ENCODE measurements at regions not wholly inside any gene's neighbourhood (a gene's known extent, or its start where the extent isn't known, plus 50 kb on each side); places are given as distances from the start of the nearest gene placed in this dataset.

DNA sequence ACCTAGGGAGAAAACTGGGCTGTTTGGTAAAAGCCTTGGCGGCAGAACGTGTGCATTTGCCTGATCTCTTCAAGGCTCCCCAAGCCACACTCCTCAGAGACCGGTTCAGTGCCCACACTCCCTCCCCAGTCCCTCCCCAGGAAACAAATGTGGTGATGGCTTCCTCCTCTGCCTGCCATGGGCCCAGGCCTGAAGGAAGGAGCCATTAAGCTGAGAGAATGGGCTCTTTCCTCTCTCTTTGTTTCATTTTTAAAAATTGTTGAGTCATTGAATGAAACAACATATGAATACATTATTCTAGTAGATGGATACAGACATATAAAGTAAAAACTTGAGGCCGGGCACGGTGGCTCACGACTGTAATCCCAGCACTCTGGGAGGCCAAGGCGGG, 50.6 kb upstream of the YWHAQ start:
- no peak for DNase-seq (ENCODE audit: low spot score)

DNA sequence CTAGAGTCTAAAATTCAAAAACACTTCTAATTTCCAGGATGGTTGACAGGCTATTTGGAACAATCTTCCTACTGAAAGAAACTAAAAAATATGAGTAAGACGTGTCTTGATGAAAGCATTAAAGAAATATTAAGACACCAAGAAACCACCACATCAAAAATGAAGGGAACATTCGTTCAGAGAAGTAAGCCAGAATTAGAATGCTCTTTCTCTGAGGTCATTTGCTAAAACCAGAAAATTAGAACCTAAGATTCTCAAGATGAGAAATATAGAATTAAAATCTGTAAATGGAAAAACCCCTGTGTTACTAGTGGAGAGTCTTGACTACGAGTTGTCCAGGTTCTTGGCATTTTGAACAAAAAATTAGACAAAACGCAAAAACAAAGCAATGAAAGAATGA, 54.8 kb upstream of the YWHAQ start:
- DNase-seq (ENCODE audit: low spot score): no peak

DNA sequence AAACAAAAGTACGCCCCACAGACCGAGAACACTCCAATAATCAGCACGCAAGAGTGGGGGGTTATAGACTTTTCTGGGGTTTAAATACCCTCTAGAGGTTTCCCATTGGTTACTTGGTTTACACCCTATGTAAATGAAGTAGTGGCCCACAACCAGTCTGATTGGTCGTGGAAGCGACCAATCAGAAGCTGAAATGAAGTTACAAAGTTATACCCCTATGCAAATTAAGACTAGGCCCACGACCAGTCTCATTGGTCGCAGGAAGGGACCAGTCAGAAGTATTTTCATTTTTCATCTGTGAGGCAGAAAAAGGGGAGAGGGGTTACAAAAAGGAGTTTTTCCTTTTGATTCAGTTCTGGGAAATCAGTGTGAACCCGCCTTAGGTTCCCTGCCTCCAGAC, 55.3 kb upstream of the YWHAQ start:
- peak; percentile 56 for DNase-seq (ENCODE audit: low spot score)

DNA sequence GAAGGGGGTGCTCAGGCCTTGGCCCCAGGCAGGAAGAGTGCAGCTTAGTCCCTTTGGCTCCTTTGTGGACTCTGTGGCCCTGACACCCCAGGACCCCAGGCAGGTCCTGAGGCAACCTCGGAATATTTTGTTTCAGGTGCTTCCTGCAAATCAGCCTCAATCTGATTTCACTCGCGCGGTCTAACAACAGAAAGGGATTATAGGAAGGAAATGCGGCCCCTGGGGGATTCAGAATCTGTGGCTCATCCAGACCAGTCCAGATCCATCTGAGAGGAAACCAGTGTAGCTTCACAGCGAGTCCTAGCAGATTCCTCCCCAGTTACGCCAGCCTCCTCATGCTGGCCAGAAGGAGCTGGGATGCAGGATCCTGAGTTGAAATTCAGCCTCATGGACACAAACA, 59.5 kb upstream of the YWHAQ start:
- DNase-seq (ENCODE audit: low spot score): no peak

DNA sequence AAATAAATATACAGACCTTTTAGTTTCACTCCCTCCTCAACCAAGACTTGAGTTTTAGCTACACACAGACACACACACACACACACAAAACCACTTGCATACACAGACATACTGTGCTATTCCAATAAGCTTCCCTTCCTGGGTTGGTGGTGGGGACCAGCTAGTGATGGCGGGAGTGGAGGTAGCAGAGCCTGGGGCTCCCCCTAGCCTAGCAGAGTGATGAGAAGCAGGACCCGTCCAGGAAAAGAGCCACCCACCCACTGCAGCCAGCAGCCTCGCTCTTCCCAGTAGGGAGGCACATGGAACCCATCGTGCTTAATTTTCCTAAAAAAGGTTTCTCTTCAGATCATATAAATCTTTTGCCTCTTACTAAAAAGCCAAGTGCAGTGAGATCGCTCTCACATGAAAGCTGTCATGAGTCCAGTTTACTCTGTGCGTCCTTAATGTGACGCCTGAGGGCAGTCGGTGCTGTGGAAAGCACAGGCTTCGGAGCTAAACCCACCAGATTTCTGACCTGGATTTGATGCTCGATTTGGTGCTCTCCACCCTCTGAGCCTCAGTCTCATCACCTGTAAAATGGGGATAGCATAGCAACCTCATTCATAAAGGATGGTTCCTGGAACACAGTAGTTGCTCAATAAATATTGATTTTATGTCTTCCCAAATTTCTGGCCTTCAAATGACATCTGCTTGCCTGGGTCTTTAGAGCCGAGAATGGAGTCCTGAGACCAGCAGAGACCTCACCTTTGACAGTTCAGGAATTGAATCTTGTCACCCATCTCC, 60.1 kb upstream of the YWHAQ start:
- no peak for DNase-seq (ENCODE audit: low spot score)

DNA sequence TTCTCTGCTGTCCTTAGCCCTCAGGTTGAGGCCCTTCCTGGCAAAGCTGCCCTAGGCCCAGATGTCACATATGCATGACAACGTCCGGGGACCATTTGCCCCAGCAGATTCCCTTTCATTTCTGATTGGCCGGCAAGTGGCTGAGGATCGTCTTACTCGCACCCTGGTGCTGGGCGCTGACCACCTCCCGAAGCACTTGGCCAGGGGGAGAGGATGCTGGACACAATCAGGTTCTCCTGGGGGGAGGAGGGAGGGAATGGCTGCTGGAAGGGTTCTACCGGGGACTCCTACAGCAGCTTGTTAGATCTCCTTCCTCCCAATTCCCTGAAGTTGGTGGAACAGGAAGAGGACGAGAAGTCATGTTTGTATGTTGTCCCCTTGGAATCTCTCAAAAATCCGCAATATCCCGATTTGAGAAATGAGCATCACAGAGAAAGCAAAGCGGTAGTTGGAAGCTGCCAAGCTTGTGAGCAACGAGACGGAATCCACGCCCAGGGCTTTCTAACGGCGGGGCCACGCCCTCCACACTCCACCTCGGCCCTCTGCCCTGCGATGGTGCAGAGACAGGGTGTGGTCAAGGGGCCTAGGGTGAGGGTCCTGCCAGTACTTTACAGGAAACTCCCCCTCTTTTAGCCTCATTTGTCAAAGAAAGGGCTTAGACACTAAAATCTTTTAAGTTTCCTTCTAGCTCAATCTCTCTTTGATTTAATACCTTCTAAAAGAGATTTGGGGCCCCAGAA, 61.8 kb upstream of the YWHAQ start:
- no peak for DNase-seq (ENCODE audit: low spot score)

DNA sequence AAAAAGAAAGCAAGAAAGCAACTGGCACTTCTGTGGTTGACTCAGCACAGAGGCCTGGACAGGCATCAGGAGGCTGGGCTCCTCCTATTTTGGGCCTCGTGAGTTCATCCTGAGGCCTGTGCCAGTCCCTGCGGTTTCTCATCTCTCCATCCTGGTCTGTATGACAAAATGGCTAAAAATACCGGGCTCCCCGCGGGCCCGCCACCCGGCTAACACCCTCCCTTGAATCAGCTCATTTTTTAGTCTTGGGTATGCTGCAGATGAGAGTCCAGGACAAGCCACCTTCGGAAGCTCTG, 62.3 kb upstream of the YWHAQ start:
- no peak for DNase-seq (ENCODE audit: low spot score)

DNA sequence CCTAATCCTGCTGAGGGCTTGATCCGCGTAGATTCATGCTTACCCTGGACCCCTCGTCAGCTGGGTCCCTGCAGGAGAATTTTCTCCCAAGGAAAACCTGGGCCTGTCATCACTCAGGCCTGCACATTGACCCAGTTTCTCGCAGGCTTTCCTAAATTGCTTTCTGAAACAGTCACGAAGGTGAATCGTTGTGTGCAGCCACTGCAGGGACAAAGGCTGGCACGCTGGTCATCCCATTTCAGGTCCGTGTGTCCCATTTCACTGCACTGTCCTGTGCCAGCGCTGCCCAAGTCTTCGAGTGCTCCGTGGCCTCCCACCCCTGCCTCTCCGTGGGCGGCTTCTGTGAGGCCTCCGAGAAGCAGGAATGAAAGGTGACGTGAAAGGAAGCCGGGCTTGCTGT, 62.8 kb upstream of the YWHAQ start:
- DNase-seq (ENCODE audit: low spot score): no peak

DNA sequence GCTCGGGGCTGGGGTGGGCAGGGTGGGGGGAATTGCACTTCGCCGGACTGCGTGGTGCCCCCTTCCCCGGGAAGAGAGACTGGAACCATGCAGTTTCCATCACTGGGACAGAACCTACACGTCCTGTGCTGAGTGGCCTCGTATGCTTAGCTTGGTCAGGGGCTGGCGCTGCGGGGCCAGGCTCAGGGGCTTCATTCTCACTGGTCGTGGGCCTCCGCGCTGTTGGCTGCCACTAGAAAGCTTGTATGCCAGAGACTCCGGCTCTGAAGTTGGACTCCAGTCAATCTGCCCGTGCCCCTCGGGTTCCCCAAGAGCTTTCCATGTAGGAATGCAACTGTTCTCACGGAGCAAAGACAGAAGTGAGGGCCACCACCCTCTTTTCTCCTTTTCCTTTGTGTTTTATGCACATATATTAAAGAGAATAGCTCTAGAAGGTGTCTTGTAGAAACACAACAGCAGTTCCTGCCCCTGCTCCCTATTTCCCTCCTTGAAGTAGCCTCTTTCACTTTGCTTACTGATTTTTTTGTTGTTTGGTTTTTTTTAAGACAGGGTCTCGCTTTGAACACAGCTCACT, 64.0 kb upstream of the YWHAQ start:
- DNase-seq (ENCODE audit: low spot score): no peak

DNA sequence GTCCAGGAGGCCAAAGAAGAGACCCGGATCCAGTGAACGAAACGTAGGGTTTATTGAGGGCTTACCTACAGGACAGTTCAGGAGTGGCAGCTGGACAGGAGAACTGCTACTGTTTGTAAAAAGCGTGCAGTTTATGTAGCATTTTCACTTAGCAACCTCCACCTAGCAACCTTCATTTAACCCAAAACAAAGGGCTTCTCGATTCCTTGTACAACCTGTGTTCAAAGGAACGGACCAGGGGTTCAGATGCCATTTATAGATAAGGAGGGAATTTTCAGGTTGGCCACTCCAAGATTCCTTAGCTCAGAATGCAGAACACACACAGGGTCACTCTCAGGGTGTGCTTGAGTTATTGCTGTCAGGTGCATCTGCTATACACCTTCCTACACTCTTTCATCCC, 65.1 kb upstream of the YWHAQ start:
- DNase-seq (ENCODE audit: low spot score): no peak

DNA sequence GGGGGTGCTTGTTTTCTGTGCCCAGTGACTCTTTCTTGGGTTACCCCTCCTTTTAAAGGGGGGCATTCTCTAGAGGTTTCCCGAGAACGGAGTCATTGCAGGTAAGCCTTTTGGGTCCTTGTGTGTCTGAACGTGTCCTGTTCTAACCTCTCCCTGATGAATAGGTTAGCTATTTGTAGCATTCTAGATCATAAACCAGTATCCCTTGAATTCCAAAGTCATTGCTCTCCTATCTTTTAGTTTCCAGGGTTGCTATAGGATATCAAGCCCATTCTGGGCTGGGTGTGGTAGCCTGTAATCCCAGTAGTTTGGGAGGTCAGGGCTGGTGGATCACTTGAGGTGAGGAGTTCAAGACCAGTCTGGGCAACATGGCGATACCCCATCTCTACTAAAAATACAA, 65.9 kb upstream of the YWHAQ start:
- DNase-seq (ENCODE audit: low spot score): no peak

DNA sequence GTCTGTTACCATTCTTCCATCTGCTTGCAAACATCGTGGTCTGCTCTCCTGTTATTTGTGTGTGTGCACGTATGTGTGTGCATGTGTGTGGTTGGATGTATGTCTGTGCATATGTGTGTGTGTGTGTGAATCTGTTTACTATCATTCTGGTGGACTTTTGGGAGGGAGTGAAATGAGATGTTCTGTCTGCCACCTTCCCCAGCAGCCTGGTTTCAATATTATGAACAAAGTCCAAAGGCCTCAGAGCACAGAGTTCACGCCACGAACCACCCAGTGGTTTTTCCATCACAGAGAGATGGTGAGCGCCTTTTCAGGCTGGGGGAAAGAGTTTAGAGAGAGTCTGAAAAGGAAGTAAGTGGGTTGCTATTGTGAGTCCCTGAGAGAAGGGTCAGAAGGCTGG, 67.1 kb upstream of the YWHAQ start:
- no peak for DNase-seq (ENCODE audit: low spot score)

DNA sequence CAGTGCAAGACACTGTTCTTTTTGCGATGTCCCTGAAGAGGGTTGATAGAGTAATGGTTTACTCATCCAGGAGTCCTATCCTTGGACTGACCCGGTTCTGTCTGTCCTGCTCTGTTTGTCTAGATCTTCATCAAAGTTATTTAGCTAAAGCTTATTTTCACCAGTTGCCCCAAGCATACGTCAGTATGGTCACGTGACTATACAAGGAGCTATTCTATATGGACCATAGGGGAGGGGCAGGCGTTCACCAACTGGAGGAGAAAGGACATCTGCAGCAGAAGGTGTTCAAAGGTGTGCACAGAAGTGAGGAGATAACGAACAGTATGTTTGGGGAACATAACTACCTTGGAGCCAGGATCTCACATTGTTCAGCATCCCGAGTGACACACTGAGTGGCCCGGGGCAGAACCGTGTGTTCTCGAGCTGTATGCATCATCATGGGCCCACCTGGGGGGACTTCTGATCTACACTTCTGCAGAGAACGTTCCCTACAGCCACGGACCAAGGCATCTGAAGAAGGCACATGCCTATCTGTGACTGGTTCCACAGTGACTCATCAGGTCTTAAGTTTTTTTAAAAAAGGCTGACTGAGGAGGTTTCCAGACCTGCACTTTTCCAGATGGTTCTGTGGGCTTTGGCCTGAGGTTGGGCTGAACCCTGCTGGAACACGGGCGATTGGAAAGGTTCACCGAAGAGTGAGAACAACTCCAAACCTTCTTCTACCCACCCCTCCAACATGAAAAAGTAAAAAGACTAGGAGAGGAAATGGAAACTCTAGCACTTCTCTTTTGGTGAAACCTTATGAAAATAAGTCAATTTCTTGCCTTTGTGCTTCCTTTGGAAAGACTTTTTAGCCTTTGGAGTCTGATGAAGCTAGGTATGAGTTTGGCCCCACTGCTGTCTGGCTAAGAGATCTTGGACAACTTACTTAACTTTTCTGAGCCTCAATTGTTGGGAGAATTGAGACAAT, 68.6 kb upstream of the YWHAQ start:
- no peak for DNase-seq (ENCODE audit: low spot score)

DNA sequence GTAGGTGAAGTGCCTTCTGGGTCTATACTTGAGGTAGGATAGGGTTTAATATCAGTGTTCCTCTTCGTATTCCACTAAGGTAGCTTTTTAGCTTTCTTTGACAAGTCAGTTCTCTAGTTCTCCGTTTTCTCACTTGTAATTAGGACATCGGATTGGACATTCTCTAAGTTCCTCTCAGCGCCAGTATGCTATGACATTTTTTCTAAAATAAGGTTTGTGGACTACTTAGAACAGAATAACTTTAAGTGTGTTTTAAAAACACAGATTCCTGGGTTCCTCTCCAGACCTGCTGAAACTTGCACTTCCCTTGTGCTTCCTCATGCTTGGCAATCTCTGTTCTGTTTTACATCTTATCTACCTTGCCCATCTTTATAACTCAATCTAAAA, 69.3 kb upstream of the YWHAQ start:
- DNase-seq (ENCODE audit: low spot score): no peak

DNA sequence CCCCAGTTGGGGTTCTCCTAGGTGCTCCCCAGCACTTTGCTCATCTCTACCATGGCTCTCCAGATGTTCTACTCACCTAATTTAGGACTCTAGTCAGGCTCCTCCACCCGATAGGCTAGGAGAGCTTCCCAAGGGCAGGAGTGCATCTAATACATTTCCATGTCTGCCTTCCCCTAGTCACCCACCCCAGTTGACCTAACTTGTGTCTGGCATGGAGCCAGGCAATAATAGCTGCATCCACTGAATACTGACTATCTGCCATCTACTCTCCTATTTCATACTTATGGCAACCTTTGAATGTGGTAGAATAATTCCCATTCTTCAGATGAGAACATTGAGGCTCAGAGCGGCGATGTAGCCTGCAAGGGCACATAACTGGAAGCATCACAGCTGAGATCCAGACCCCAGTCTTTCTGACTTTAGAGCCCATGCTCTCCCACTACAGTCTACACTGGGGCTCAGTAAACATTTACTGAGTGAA, 71.8 kb upstream of the YWHAQ start:
- no peak for DNase-seq (ENCODE audit: low spot score)

DNA sequence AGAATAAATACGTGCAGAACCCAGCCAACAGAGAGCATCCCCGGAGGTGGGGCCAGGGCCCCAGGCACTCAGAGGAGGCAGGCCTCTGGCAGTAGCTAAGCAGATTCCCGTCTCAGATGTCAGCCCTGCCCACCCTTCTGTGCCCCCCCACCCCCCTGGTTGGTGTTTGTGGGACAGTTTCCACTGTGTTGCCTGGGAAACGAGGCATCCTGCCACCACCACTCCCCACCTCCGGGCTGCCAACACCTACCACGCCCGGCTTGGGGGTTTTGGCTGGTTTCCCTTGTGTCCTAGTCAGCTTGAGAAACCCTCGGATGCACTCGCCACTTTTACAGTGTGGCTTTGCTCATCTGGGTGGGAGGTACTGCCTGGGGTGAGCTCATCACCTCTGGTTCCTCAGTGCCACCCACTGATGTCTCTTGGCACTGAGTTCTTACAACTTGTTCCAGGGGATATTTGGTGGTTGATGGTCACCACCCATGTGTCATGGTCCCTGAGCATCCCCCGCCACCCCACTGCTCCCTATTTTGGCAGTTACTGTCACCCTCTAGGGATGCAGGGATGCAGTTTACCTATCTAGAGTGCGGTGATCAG, 72.4 kb upstream of the YWHAQ start:
- DNase-seq (ENCODE audit: low spot score): no peak

DNA sequence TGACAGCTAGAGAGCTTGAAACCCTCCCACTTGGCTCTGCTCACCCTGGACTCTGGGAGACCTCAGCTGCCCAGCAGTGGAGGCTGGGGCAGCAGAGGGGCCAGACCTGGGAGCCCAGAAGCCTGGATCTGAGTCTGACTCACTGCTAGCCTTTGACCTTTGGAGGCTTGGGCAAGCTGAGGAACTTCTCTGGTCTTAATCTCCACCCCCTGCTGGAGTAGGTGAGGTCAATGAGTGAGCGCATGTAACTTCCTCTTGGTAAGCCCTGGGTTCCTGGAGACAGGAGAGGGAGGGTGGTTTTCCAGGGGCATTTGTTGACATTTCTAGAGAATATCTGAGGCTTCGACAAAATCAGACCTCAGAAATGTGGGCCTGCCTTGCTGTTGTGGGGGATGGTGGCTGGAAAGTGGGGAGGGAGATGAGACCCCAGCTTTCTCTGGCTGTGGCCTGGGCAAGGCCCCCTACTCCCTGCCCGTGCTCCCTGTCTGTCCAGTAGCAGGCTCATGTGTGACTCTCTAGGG, 73.0 kb upstream of the YWHAQ start:
- DNase-seq (ENCODE audit: low spot score): no peak

DNA sequence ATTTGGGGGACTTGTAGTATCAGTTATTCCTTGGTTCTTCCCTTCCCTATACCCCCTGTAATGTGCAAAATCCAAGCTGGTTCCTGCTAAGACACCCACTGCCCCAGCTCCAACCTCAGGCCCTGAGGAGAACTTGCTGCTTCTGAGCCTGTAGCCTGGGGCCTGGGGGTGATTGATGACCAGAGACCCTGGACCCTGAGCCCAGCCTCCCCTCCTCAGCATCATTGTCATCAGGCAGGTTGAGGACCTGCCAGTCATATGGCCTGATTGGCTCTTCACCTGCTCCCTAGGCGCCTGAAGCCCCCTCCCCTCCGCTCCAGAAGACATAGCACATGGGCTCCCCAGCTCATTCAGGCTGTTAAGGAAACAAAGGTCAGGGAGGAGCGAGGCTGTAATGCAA, 73.8 kb upstream of the YWHAQ start:
- DNase-seq (ENCODE audit: low spot score): no peak

DNA sequence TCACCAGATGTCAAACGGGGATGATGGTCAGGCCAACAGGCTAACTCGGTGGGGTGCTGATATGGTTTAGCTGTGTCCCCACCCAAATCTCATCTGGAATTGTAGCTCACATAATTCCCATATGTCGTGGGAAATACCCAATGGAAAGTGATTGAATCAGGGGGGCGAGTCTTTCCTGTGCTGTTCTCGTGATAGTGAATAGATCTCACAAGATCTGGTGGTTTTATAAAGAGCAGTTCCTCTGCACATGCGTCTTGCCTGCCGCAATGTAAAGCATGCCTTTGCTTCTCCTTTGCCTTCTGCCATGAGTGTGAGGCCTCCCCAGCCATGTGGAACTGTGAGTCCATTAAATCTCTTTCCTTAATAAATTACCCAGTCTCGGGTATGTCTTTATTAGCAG, 74.4 kb upstream of the YWHAQ start:
- no peak for DNase-seq (ENCODE audit: low spot score)

DNA sequence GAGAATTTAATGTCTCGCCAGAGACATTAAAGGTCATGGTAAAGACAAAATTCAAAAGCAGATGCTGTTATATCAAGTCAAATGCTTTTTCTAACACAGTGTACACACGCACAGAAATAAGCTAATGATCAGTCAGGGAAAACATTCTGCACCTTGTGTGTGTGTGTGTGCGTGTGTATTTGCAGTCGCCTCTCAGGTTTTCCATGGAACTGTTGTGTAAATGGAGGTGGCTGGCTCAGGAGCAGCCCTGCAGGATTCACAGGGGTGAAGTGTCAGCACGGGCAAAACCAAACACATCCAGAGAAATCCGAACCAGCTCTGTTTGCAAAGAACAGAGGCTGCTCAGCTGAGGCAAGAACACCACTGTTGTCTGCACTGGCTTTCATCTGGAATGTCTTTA, 76.2 kb upstream of the YWHAQ start:
- DNase-seq (ENCODE audit: low spot score): no peak

DNA sequence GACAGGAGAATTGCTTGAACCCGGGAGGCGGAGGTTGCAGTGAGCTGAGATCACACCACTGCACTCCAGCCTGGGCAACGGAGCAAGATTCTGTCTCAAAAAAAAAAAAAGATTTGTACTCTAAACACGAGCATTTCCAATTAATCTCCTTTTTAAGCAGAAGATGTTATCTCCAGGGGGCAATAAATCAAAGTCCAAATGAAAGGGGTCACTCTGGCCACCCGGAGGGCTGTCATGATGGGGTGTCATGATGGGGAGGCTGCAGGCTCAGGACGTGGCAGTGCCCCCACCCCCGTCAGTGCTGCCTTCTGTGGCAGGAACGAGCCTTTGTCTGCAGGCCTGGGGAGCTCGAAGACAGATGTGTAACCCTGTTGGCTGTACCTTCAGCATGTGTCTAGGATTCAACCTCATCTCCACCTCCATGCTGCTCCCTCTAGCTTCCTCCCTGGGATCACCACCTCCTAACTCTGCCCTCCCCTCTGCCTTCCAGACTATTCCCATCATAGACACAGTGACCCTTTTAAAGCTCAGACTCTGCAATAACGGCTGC, 76.9 kb upstream of the YWHAQ start:
- DNase-seq (ENCODE audit: low spot score): no peak
